A673 (cell line): ENCODE measurements at regions not wholly inside any gene's neighbourhood (a gene's known extent, or its start where the extent isn't known, plus 50 kb on each side); places are given as distances from the start of the nearest gene placed in this dataset.

Experiments used
- BruUV-seq: library from RNA; stranded (reverse); fragments of 400-500 nt; replicated peaks from 2 replicates; lab custom pipeline; 2021; lab: Mats Ljungman, UMichigan
- CTCF ChIA-PET: fragments of 300-600 bp; sonication (Branson Sonifier 250); formaldehyde crosslinking; loops from one replicate; lab custom pipeline; 2022; ENCODE audit warnings: antibody characterized with exemption; lab: Charles Lee
- POLR2A ChIA-PET: fragments of 300-600 bp; sonication (Branson Sonifier 250); formaldehyde crosslinking; loops from one replicate; lab custom pipeline; 2022; ENCODE audit warnings: antibody characterized with exemption; ENCODE audit not compliant: low non-redundant PET; lab: Charles Lee
- DNase-seq: peaks from one replicate; pipeline ENCODE4 v3.0.0-alpha.2; 2015; ENCODE audit warnings: low spot score
- H3K27ac ChIP-seq: fragments of 200-600 bp; sonication (generic); 2 replicates; pipeline ENCODE4 v1.5.1; 2016; ENCODE audit warnings: mixed run types, low read depth, mild to moderate bottlenecking, mixed read lengths, antibody characterized with exemption, low read length; ENCODE audit not compliant: poor library complexity, severe bottlenecking
- H3K27me3 ChIP-seq: fragments of 200-600 bp; sonication (generic); replicated peaks from 2 replicates; pipeline ENCODE4 v1.6.1; 2017; ENCODE audit warnings: mixed run types, low read depth, mild to moderate bottlenecking, mixed read lengths, antibody characterized with exemption, low read length; ENCODE audit not compliant: insufficient read depth, poor library complexity
- H3K36me3 ChIP-seq: fragments of 200-600 bp; sonication (generic); 2 replicates; pipeline ENCODE4 v1.6.1; 2016; ENCODE audit warnings: mixed run types, mild to moderate bottlenecking, mixed read lengths, antibody characterized with exemption, low read length; ENCODE audit not compliant: insufficient read depth, poor library complexity, severe bottlenecking
- H3K4me1 ChIP-seq: fragments of 200-600 bp; sonication (generic); 2 replicates; pipeline ENCODE4 v1.6.1; 2017; ENCODE audit warnings: mixed run types, mild to moderate bottlenecking, mixed read lengths, antibody characterized with exemption, low read length; ENCODE audit not compliant: insufficient read depth, poor library complexity, severe bottlenecking
- H3K4me3 ChIP-seq: fragments of 200-600 bp; sonication (generic); 2 replicates; pipeline ENCODE4 v1.5.1; 2016; ENCODE audit warnings: low read depth, mixed run types, mild to moderate bottlenecking, mixed read lengths, low read length; ENCODE audit not compliant: poor library complexity, severe bottlenecking
- H3K9me3 ChIP-seq: fragments of 200-600 bp; sonication (generic); 2 replicates; pipeline ENCODE4 v1.6.1; 2016; ENCODE audit warnings: mixed run types, low read depth, mild to moderate bottlenecking, mixed read lengths, antibody characterized with exemption, low read length; ENCODE audit not compliant: poor library complexity, severe bottlenecking
- CTCF ChIP-seq: fragments of 300-800, 200-600 bp; sonication (generic); conservative IDR thresholded peaks from 2 replicates; pipeline ENCODE4 v1.5.1; 2017; ENCODE audit warnings: low read depth, mild to moderate bottlenecking, antibody characterized with exemption, low read length, moderate library complexity, mixed read lengths
- EZH2 ChIP-seq: fragments of 200-600 bp; sonication (generic); IDR thresholded peaks from 2 replicates; pipeline ENCODE4 v1.6.1; 2017; ENCODE audit warnings: borderline replicate concordance, low read depth, mild to moderate bottlenecking, mixed read lengths, antibody characterized with exemption, low read length; ENCODE audit not compliant: poor library complexity, severe bottlenecking
- intact Hi-C: fragments of 100-400 bp; cut with micrococcal nuclease; formaldehyde crosslinking; loops from one replicate; pipeline ENCODE4 v1.10.0; 2022; ENCODE audit not compliant: unreplicated experiment

- ChIA-PET POLR2A (no interaction called here), CTCF (no interaction called here)
- intact Hi-C loops = no loop called here
- BruUV-seq = no TSS peak
- H3K27ac ChIP-seq = no peak overlapping the region
- peaks cover 15% of the 10 kb centered on the region for H3K4me1 ChIP-seq
- TF ChIP-seq CTCF = no peak
- no peak for TF ChIP-seq EZH2
- H3K36me3 ChIP-seq = no peaks in the 10 kb centered on the region
- H3K9me3 ChIP-seq = no peaks in the 10 kb centered on the region
- no peaks in the 10 kb centered on the region for H3K27me3 ChIP-seq
- no peak for DNase-seq
- no peak overlapping the region for H3K4me3 ChIP-seq
These were observed 218.6 kb downstream of the SNX18 start for GRCh38 chr5:54736003-54736797.

GRCh38 chr5:54733101-54733500 is 215.5 kb downstream of the SNX18 start:
- intact Hi-C loops = no loop called here
- BruUV-seq = no TSS peak
- ChIA-PET CTCF (no interaction called here), POLR2A (interaction anchor here (0.6 kb wide), 1 partner anchor 422 kb away, joined by 3 read pairs; no protein-coding TSS in a partner anchor)
- H3K27ac ChIP-seq = no peak overlapping the region
- no peaks in the 10 kb centered on the region for H3K9me3 ChIP-seq
- peaks cover 18% of the 10 kb centered on the region for H3K4me1 ChIP-seq
- H3K27me3 ChIP-seq = no peaks in the 10 kb centered on the region
- no peaks in the 10 kb centered on the region for H3K36me3 ChIP-seq
- DNase-seq = no peak
- H3K4me3 ChIP-seq = no peak overlapping the region
- no peak for TF ChIP-seq EZH2
- TF ChIP-seq CTCF = no peak

- no peak overlapping the region for H3K4me3 ChIP-seq
- intact Hi-C loops = no loop called here
- no peaks in the 10 kb centered on the region for H3K9me3 ChIP-seq
- H3K36me3 ChIP-seq = no peaks in the 10 kb centered on the region
- no TSS peak for BruUV-seq
- CTCF ChIA-PET = no interaction called here
- DNase-seq = no peak
- POLR2A ChIA-PET = no interaction called here
- no peaks in the 10 kb centered on the region for H3K27me3 ChIP-seq
- H3K27ac ChIP-seq = no peak overlapping the region
- H3K4me1 ChIP-seq = peaks cover 24% of the 10 kb centered on the region
- no peak for TF ChIP-seq EZH2
- no peak for TF ChIP-seq CTCF
These were observed 214.5 kb downstream of the SNX18 start for GRCh38 chr5:54732108-54732507.
